Cardiac muscle cell (in vitro differentiated cells and primary cell): ENCODE measurements at regions not wholly inside any gene's neighbourhood (a gene's known extent, or its start where the extent isn't known, plus 50 kb on each side); places are given as distances from the start of the nearest gene placed in this dataset.

ENCODE experiments used
- DNase-seq, 2 donors: peaks; one replicate each; pipeline versions ENCODE4 v3.0.0 to v3.0.0-alpha.2; 2010 to 2017; ENCODE audit warnings: low read depth in 1 of 2, low spot score in 1 of 2
- H3K27ac ChIP-seq: fragments of 200-600 bp; sonication (generic); 2 replicates; pipeline ENCODE4 v1.5.1; 2016
- H3K27me3 ChIP-seq: fragments of 200-600 bp; sonication (generic); 2 replicates; pipeline ENCODE4 v1.6.0; 2016; ENCODE audit warnings: control low read depth
- H3K36me3 ChIP-seq: fragments of 200-600 bp; sonication (generic); 2 replicates; pipeline ENCODE4 v1.5.1; 2016; ENCODE audit warnings: control low read depth
- H3K4me1 ChIP-seq: fragments of 200-600 bp; sonication (generic); 2 replicates; pipeline ENCODE4 v1.8.1; 2017; ENCODE audit warnings: low read depth, mild to moderate bottlenecking, mixed run types
- H3K4me3 ChIP-seq: fragments of 200-600 bp; sonication (generic); 2 replicates; pipeline ENCODE4 v1.5.1; 2016; ENCODE audit warnings: mild to moderate bottlenecking
- H3K9me3 ChIP-seq: fragments of 200-600 bp; sonication (generic); 2 replicates; pipeline ENCODE4 v1.5.1; 2017; ENCODE audit warnings: low read depth, mild to moderate bottlenecking, control low read depth
- CTCF ChIP-seq: IDR thresholded peaks from 2 replicates; pipeline ENCODE4 v1.5.1; 2012; ENCODE audit warnings: low read depth, mild to moderate bottlenecking, low read length

DNA sequence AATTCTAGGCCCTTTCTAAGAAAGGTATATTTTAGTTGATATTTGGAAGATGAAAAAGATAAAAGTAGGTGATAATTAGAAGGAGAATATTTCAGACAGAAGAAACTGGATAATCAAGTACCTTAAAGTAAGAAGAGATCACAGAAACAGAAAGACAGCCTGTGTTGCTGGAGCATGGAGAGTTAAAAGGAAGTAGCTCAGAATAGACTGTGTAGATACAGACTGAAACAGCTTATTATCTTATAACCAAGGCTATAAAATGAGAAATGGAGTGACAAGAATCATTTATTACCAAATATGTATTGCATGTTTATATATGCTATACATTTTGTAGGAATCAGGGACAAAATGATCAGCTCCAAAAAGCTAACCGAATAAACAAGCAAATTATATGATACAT lies 1120.3 kb downstream of the BRINP3 start:
- Histone ChIP-seq H3K27me3 (no peaks in the 10 kb centered on the region), H3K27ac (no peak overlapping the region), H3K36me3 (no peaks in the 10 kb centered on the region), H3K9me3 (no peaks in the 10 kb centered on the region), H3K4me3 (no peak overlapping the region), H3K4me1 (no peaks in the 10 kb centered on the region)
- no peak for TF ChIP-seq CTCF
- DNase-seq, result no peak

DNA sequence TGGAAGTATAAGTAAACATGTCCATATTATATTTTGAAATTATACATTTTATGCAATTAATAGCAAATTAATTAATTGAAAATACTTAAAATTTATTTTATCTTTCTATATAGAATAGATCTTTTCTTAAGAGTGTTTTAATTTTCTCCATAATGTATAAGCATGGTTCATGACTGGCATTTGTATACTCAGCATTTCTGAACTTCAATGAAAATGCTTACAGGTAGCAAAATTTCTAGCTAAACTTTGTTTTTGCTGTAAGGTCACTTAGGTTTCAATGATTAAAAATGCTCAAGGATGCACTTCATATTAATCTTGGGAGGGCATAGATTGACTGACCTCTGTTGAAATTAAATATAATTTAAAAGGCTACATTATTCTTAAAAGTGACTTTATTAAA lies 1108.1 kb downstream of the BRINP3 start:
- H3K27me3 ChIP-seq, result no peaks in the 10 kb centered on the region
- H3K27ac ChIP-seq, result no peak overlapping the region
- no peaks in the 10 kb centered on the region for H3K9me3 ChIP-seq
- H3K4me3 ChIP-seq, result no peak overlapping the region
- TF ChIP-seq CTCF, result no peak
- no peaks in the 10 kb centered on the region for H3K36me3 ChIP-seq
- H3K4me1 ChIP-seq, result no peaks in the 10 kb centered on the region
- DNase-seq, result no peak

DNA sequence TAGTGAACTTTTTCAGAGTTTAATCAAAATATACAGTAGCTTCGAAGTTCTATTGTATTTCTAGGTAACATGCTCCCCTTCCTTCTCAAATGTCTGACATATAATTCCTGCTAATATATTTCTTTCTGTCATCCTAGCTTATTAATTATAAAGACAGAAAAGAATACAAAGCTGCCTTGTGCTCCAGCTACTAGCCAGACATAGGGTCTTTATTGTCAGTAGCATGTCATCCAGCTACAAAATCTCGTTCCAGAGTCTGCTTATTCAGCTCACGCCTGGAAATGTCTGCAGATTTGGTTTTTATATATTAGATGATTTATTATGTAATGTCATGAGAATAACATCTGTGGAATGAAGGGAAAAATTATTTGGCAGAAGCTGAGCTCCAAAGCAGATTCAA lies 1102.8 kb downstream of the BRINP3 start:
- no peaks in the 10 kb centered on the region for H3K36me3 ChIP-seq
- no peaks in the 10 kb centered on the region for H3K27me3 ChIP-seq
- TF ChIP-seq CTCF, result no peak
- H3K4me1 ChIP-seq, result no peaks in the 10 kb centered on the region
- H3K9me3 ChIP-seq, result no peaks in the 10 kb centered on the region
- H3K27ac ChIP-seq, result no peak overlapping the region
- H3K4me3 ChIP-seq, result no peak overlapping the region
- no peak for DNase-seq

- Histone ChIP-seq H3K27me3 (no peaks in the 10 kb centered on the region), H3K4me3 (no peak overlapping the region), H3K4me1 (no peaks in the 10 kb centered on the region), H3K36me3 (no peaks in the 10 kb centered on the region), H3K9me3 (no peaks in the 10 kb centered on the region), H3K27ac (no peak overlapping the region)
- no peak for DNase-seq
- no peak for TF ChIP-seq CTCF
These were observed 1072.2 kb downstream of the BRINP3 start for GRCh38 chr1:189405419-189405818.

DNA sequence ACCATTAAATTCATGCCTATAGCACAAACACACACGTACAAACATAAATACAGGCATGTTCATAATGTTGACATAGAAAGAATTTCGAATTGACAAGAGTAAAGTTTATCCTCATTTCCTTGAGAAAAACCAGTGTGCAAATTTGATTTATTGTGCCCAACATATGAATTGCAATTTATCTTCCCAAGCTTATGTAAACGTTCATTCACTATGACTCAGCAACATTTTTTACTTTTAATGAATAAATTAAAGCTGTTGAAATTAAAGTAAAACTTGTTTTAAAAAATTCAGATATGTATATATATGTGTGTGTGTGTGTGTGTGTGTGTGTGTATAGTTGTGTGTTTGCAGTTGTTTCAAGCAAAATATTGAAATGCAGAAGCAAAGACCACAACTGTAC lies 1067.9 kb downstream of the BRINP3 start:
- TF ChIP-seq CTCF, result no peak
- H3K4me3 ChIP-seq, result no peak overlapping the region
- no peaks in the 10 kb centered on the region for H3K27me3 ChIP-seq
- no peak overlapping the region for H3K27ac ChIP-seq
- no peak for DNase-seq
- H3K9me3 ChIP-seq, result no peaks in the 10 kb centered on the region
- no peaks in the 10 kb centered on the region for H3K36me3 ChIP-seq
- no peaks in the 10 kb centered on the region for H3K4me1 ChIP-seq

DNA sequence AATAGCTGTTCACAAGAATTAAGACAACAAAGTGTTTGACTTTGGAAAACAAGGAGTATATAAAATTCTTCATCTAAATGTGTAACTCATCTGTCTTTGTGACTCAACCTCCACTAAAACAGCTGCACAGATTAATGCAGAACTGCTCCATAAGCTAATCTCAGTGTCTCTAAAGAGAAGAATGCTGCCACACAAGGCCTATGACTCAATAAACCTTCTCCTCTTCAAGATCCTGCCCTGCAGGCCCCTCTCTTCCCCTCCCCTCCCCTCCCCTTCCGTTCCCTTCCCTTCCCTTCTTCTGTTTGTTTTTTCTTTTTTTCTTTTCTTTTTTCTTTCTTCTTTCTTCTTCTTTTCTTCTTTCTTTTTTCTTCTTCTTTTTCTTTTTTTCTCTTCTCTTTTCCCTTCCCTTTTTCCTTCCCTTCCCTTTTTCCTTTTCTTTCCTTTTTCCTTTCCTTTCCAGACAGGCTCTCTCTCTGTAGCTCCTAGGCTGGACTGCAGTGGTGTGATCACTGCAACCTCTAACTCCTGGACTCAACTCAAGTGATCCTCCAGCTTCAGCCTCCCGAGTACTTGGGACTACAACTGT lies 1052.8 kb downstream of the BRINP3 start:
- Histone ChIP-seq H3K27ac (no peak overlapping the region), H3K9me3 (no peaks in the 10 kb centered on the region), H3K4me1 (no peaks in the 10 kb centered on the region), H3K27me3 (no peaks in the 10 kb centered on the region), H3K4me3 (no peak overlapping the region), H3K36me3 (no peaks in the 10 kb centered on the region)
- peak in 1 of 2 donors; percentile 21 for DNase-seq
- TF ChIP-seq CTCF, result no peak
